ENCODE measurements at regions not wholly inside any gene's neighbourhood (a gene's known extent, or its start where the extent isn't known, plus 50 kb on each side); places are given as distances from the start of the nearest gene placed in this dataset.

- no peak for DNase-seq (ENCODE audit: low spot score)
- no peaks in the 10 kb centered on the region for H3K36me3 Mint-ChIP-seq (ENCODE audit: low read depth, unreplicated experiment)
- no peaks in the 10 kb centered on the region for H3K9me3 Mint-ChIP-seq (ENCODE audit: unreplicated experiment)
- TF ChIP-seq CTCF (IDR thresholded peaks at IDR 0.05; ENCODE audit: unreplicated experiment), result no peak
- no peaks in the 10 kb centered on the region for H3K27me3 Mint-ChIP-seq (ENCODE audit: unreplicated experiment)
- H3K4me3 Mint-ChIP-seq (ENCODE audit: unreplicated experiment), result no peak overlapping the region
- no peak overlapping the region for H3K27ac Mint-ChIP-seq (ENCODE audit: unreplicated experiment)
- peaks cover 9% of the 10 kb centered on the region for H3K4me1 Mint-ChIP-seq (ENCODE audit: unreplicated experiment)
These were observed 151.3 kb upstream of the NPVF start for GRCh38 chr7:25379351-25380300.

GRCh38 chr7:25381818-25382589 lies 153.7 kb upstream of the NPVF start:
- no peak overlapping the region for H3K27ac Mint-ChIP-seq (ENCODE audit: unreplicated experiment)
- H3K9me3 Mint-ChIP-seq (ENCODE audit: unreplicated experiment), result no peaks in the 10 kb centered on the region
- no peak for DNase-seq (ENCODE audit: low spot score)
- no peak overlapping the region for H3K4me3 Mint-ChIP-seq (ENCODE audit: unreplicated experiment)
- peaks cover 13% of the 10 kb centered on the region for H3K4me1 Mint-ChIP-seq (ENCODE audit: unreplicated experiment)
- no peaks in the 10 kb centered on the region for H3K36me3 Mint-ChIP-seq (ENCODE audit: low read depth, unreplicated experiment)
- TF ChIP-seq CTCF (IDR thresholded peaks at IDR 0.05; ENCODE audit: unreplicated experiment), result no peak
- H3K27me3 Mint-ChIP-seq (ENCODE audit: unreplicated experiment), result peaks cover 2% of the 10 kb centered on the region

GRCh38 chr7:25382869-25383268 lies 154.6 kb upstream of the NPVF start:
- DNase-seq (ENCODE audit: low spot score), result no peak
- Mint-ChIP-seq H3K36me3 (ENCODE audit: low read depth, unreplicated experiment) (no peaks in the 10 kb centered on the region), H3K27ac (ENCODE audit: unreplicated experiment) (no peak overlapping the region), H3K4me1 (ENCODE audit: unreplicated experiment) (peaks cover 13% of the 10 kb centered on the region), H3K27me3 (ENCODE audit: unreplicated experiment) (peaks cover 2% of the 10 kb centered on the region), H3K9me3 (ENCODE audit: unreplicated experiment) (no peaks in the 10 kb centered on the region), H3K4me3 (ENCODE audit: unreplicated experiment) (no peak overlapping the region)
- no peak for TF ChIP-seq CTCF (IDR thresholded peaks at IDR 0.05; ENCODE audit: unreplicated experiment)

- no peak overlapping the region for H3K27ac Mint-ChIP-seq (ENCODE audit: unreplicated experiment)
- DNase-seq (ENCODE audit: low spot score), result no peak
- no peak for TF ChIP-seq CTCF (IDR thresholded peaks at IDR 0.05; ENCODE audit: unreplicated experiment)
- H3K27me3 Mint-ChIP-seq (ENCODE audit: unreplicated experiment), result peaks cover 2% of the 10 kb centered on the region
- H3K4me3 Mint-ChIP-seq (ENCODE audit: unreplicated experiment), result no peak overlapping the region
- no peaks in the 10 kb centered on the region for H3K36me3 Mint-ChIP-seq (ENCODE audit: low read depth, unreplicated experiment)
- H3K9me3 Mint-ChIP-seq (ENCODE audit: unreplicated experiment), result no peaks in the 10 kb centered on the region
- H3K4me1 Mint-ChIP-seq (ENCODE audit: unreplicated experiment), result peaks cover 10% of the 10 kb centered on the region
These were observed 155.1 kb upstream of the NPVF start for GRCh38 chr7:25383402-25383801.
